ENCODE measurements at regions not wholly inside any gene's neighbourhood (a gene's known extent, or its start where the extent isn't known, plus 50 kb on each side); places are given as distances from the start of the nearest gene placed in this dataset.

DNA sequence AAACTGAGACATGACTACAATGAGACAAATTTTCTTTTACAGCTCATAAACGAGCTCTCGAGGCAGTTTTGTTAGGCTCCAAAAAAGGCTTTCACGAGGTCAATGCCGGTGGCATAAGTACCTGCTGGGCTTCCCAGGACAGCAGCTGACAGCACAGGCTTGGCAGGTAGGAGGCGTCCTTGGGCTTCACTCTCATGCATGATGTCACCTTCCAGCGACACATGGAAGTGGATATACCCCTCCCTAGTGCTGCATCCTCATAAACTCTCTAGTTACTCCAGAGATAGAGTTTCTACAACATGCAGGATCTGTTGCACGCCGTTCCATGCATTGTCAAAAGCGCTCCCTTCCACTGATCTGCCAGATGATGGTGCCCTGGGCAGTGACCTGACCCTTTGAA lies 112.5 kb upstream of the PAXBP1 start:
- Histone ChIP-seq H3K9me3 (no peaks in the 10 kb centered on the region), H3K4me3 (no peak overlapping the region), H3K27ac (no peak overlapping the region), H3K36me3 (no peaks in the 10 kb centered on the region), H3K27me3 (no peaks in the 10 kb centered on the region), H3K4me1 (no peaks in the 10 kb centered on the region)
- WGBS, 2 donors = 74 to 77% methylated on average over 9 of the region's 9 CpGs
- DNase-seq (ENCODE audit: low spot score in 2 of 2) = no peak
- TF ChIP-seq EP300 (IDR thresholded peaks at IDR 0.05) (no peak), POLR2A (IDR thresholded peaks at IDR 0.05) (no peak)
- TF ChIP-seq, protein P1, sequence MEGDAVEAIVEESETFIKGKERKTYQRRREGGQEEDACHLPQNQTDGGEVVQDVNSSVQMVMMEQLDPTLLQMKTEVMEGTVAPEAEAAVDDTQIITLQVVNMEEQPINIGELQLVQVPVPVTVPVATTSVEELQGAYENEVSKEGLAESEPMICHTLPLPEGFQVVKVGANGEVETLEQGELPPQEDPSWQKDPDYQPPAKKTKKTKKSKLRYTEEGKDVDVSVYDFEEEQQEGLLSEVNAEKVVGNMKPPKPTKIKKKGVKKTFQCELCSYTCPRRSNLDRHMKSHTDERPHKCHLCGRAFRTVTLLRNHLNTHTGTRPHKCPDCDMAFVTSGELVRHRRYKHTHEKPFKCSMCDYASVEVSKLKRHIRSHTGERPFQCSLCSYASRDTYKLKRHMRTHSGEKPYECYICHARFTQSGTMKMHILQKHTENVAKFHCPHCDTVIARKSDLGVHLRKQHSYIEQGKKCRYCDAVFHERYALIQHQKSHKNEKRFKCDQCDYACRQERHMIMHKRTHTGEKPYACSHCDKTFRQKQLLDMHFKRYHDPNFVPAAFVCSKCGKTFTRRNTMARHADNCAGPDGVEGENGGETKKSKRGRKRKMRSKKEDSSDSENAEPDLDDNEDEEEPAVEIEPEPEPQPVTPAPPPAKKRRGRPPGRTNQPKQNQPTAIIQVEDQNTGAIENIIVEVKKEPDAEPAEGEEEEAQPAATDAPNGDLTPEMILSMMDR (IDR thresholded peaks at IDR 0.05) = no peak

GRCh38 chr21:32886339-32886738 lies 114.8 kb upstream of the PAXBP1 start:
- Histone ChIP-seq H3K36me3 (no peaks in the 10 kb centered on the region), H3K4me3 (no peak overlapping the region), H3K27me3 (no peaks in the 10 kb centered on the region), H3K4me1 (no peaks in the 10 kb centered on the region), H3K27ac (no peak overlapping the region), H3K9me3 (no peaks in the 10 kb centered on the region)
- 83 to 91% methylated on average over 9 of the region's 9 CpGs for WGBS, 2 donors
- TF ChIP-seq EP300 (IDR thresholded peaks at IDR 0.05) (no peak), POLR2A (IDR thresholded peaks at IDR 0.05) (no peak)
- TF ChIP-seq, protein P1 (IDR thresholded peaks at IDR 0.05) = no peak
- no peak for DNase-seq (ENCODE audit: low spot score in 2 of 2)

DNA sequence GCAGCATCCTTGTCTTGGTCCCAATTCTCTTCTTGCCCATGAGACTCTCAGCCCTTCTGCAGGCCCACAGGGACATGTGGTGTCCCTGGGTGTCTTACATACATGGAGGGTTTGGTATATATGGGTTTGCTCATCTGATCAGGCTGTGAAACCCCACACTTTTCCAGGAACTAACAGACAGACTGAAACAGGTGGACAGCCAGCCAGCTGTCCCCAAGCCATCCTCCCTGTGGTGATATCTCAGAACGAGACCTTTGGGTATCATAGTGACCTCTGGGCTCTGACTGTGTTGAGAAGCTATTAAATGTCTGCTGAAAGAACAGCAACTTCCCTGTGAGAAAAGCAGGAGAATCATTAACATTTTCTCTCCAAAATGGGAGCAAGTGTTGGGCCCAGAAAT lies 115.5 kb upstream of the PAXBP1 start:
- TF ChIP-seq, protein P1 (IDR thresholded peaks at IDR 0.05) = no peak
- TF ChIP-seq POLR2A (IDR thresholded peaks at IDR 0.05) (no peak), EP300 (IDR thresholded peaks at IDR 0.05) (no peak)
- WGBS, 2 donors = 58 to 78% methylated on average over 1 of the region's 1 CpG
- H3K9me3 ChIP-seq = no peaks in the 10 kb centered on the region
- H3K4me3 ChIP-seq = no peak overlapping the region
- H3K27ac ChIP-seq = no peak overlapping the region
- no peak for DNase-seq (ENCODE audit: low spot score in 2 of 2)
- no peaks in the 10 kb centered on the region for H3K36me3 ChIP-seq
- no peaks in the 10 kb centered on the region for H3K4me1 ChIP-seq
- H3K27me3 ChIP-seq = no peaks in the 10 kb centered on the region

DNA sequence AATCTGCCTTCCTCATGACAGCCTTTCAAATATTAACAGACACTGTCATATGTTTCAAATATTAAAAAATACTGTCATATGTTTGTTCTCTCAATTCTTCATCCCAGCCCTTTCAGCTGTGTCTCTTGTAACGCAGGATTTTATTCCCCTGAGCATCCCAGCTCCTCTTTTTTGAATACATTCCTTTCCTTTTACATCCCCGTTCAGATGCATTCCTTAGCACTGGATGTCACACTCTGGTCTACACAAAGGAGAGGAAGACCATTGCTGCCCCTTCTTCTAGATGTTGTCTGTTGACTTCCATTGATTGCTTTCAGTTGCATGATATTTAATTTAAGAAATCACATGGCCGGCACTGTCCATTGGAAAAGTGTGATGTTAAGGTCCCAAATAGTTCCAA lies 117.4 kb upstream of the PAXBP1 start:
- no peak for DNase-seq (ENCODE audit: low spot score in 2 of 2)
- TF ChIP-seq POLR2A (IDR thresholded peaks at IDR 0.05) = no peak
- TF ChIP-seq, protein P1 (IDR thresholded peaks at IDR 0.05) = no peak
- TF ChIP-seq EP300 (IDR thresholded peaks at IDR 0.05) = no peak
- 47 to 57% methylated on average over 3 of the region's 3 CpGs for WGBS, 2 donors

DNA sequence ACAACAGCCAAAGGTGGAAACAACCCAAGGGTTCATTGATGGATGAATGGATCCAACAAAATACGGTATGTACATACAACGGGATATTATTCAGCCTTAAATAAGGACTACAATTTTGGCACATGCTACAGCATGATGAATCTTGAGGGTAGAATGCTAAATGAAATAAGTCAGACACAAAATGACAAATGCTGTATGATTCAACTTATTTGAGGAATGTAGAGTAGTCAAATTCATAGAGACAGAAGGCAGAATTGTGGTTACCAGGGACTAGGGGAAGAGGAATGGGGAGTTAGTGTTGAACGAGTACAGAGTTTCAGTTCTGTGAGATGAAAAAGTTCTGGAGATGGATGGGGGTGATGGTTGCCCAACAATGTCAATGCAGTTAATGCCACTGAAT lies 118.0 kb upstream of the PAXBP1 start:
- TF ChIP-seq, protein P1 (IDR thresholded peaks at IDR 0.05) = no peak
- TF ChIP-seq POLR2A (IDR thresholded peaks at IDR 0.05) = no peak
- TF ChIP-seq EP300 (IDR thresholded peaks at IDR 0.05) = no peak
- Histone ChIP-seq H3K4me1 (no peaks in the 10 kb centered on the region), H3K36me3 (no peaks in the 10 kb centered on the region), H3K9me3 (no peaks in the 10 kb centered on the region), H3K27me3 (no peaks in the 10 kb centered on the region), H3K27ac (no peak overlapping the region), H3K4me3 (no peak overlapping the region)
- WGBS, 2 donors = 55 to 59% methylated on average over 3 of the region's 3 CpGs
- DNase-seq (ENCODE audit: low spot score in 2 of 2) = no peak

More for the DNA sequence above, 117.4 kb upstream of the PAXBP1 start:
- Histone ChIP-seq H3K4me3 (no peak overlapping the region), H3K9me3 (no peaks in the 10 kb centered on the region), H3K27ac (no peak overlapping the region), H3K27me3 (no peaks in the 10 kb centered on the region), H3K4me1 (no peaks in the 10 kb centered on the region), H3K36me3 (no peaks in the 10 kb centered on the region)
